ENCODE measurements at regions not wholly inside any gene's neighbourhood (a gene's known extent, or its start where the extent isn't known, plus 50 kb on each side); places are given as distances from the start of the nearest gene placed in this dataset.

DNA sequence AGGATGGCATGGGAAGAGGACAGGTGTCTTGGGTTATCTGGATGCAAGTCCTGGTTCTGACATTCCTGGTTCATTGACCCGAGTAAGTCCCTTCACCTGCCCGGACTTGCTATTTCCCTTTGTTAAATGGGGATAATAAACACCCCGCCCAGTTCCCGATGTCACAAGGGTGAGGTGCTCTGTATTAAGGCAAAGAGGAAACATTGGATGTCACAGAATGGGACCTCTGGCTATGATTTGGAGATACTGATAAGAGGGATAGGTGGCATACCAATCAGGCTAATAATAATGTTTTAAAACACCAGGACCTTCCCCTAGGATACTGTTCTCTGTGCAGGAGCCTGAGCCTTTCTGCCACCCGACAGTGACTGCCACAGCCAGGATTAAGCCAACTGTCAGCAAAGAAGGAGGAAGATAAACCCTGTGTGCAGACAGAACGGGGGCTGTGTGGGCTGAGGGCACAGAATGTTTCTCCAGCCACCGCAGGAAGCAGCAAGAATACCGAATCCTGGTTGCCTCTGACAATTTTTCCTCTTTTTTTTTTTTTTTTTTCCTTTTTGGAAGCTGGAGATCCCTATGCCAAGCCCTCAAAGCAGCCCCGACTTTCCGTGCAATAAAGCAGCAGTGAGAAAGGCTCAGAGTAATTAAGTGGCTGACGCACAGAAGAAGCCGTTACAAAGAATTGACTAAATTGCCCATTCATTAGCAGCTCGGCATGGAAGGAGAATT, 336.6 kb downstream of the SMAD2 start:
- DNase-seq = no peak

DNA sequence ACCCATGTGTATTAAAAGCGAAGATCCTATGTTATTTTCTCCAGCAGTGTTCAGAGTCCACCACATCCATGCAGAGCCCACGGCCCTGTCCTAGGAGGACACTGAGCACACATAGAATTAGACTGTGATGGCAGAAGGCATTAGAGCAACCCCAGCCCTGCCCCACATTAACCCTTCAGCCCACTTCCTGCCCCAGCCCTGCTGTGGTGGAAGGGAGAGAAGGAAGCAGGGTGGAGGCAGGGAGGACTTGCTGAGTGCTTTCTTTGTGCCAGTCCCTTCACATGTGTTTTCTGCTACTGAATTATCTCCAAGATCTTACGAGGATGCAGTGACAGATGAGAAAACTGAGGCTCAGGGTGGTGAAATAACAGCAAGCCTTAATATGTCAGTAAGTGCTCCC, 339.0 kb downstream of the SMAD2 start:
- DNase-seq = no peak

DNA sequence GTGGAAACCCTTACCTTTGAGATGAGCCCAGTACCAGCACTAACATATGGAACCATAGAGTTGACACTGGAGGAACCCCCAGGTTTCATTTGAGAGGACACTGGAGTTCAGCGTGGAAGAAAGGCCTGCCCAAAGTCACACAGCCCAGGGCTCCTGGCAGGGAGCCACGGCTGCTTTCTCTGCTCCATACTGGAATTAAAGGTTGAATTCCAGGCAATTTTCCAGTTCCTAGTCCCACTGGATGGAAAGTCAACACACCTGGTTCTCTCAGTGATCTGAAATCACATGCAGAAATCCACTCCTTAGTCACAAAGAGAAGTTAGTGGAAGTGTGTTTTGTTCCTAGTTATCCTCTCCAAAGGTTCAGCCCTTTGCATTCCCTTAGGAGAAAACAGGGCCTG, 336.1 kb upstream of the SKOR2 start:
- no peak for DNase-seq

DNA sequence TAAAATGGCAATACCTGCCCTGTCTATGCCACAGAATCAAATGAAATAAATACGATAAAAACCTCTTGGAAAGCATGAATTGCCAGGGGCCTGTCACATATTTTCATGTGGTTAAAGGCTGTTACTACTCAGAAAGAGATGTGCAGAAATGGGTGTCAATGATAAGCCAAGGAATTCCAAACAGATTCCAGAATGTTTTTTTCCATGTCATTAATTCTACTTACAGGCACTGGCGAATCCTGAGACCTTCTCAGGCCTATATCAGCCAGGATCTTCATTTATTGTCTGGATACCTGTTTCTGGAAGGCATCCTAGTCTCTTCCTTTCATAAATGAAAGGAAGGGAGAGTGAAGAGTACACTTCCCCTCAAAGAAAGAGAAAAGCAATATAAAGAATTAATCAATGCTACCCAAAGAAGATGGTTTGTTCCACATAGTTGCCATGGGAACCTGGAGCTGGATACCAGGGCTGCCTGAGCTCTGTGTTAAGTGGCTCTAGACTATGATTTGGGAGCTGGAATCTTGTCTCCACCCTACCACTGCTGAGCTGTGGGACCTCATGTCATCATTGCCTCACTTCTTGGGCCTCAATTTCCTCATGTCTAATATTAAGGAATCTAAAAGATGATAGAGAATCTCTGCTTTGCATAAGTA, 335.1 kb upstream of the SKOR2 start:
- no peak for DNase-seq

DNA sequence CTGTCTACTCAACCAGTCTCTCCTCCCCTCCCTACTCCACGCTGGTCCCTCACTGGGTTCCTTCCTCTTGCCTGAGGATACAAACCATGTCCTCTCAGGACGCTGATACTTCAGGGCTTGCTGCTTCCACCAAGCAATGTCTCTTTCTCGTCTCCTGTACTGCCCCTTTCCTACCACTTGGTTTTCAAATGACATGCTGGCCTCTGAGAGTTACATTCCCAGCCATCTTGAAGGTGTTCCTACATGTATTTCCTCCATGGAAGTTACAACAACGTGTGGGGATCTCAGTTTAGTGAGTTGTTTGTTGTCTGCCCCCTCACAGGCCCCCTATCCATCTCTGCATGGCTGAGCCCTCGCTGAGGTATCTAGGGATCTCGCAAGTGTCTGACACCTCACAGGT, 334.5 kb upstream of the SKOR2 start:
- DNase-seq = no peak

DNA sequence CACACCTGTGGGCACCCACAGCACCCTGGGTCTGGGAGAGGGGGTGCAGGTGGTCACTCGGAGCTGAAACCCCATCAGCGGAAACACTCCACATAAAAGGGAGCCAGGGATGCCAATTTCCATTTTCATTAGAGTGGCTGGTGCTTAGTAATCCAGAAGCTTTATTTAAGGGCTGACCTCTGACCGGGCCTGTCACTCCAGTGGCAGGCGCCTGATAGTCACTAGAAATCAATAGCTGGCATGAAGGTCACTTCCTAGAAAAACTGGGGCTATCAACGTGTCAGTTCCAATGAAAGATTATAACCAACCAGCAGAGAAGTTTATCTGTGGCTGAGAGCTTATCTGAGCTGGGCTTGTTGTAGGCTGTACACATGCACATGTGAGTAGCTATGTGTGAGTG, 333.7 kb upstream of the SKOR2 start:
- no peak for DNase-seq

DNA sequence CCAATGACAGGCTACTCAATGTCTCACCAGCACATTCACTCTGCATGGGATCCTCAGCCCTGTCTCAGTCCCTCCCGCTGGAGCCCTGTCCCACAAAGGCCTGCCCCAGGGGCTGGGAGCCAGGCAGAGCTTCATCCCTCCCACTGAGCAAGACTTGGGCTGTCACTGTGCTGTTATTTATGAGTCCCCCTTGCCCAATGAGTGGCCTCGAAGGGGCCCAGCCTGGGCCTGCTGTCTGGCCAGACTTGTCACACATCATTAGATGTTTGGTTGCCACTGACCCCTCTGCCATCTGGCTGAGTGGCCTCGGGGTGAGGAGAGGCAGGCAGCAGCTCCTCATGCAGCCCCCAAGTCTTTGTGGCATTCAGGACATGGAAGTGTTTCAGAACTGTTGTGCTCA, 330.6 kb upstream of the SKOR2 start:
- DNase-seq = no peak

DNA sequence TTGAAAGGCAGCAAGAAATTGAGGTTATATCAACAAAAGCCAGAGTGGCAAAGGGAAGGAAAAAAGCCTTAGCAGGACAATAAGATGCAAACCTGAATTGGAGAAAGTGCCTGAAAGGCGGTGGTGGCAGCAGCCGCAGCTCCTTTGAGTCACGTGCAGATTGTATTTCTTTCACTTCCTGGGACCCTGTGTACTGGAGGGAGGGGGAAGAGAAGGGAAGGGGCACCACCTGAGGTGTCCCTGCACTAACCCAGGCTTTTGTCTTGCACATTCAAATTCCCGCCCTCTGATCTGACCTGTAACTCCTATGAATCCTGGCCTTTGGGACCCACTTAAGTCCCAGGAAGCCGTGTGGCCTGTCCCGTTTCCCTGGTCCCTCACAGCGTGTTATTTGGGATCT, 326.1 kb upstream of the SKOR2 start:
- no peak for DNase-seq

DNA sequence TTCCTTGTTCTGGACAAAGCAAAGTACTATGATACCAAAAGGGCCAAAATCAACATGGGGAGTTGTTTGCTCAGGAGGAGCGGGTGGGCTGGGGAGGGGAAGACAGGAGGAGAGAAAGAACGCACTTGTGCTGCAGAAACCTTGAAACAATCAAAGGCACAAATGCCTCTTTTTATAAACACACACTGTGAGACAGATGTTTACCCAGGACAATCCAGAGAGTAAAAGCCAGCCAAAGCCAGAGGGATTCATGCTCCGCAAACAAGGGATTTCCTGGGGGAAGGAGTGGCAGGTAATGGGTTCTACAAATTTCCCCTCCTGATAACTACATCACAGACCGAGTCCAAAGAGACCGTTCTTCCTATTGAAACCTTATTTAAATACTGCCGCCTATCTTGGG, 323.5 kb upstream of the SKOR2 start:
- DNase-seq = no peak

DNA sequence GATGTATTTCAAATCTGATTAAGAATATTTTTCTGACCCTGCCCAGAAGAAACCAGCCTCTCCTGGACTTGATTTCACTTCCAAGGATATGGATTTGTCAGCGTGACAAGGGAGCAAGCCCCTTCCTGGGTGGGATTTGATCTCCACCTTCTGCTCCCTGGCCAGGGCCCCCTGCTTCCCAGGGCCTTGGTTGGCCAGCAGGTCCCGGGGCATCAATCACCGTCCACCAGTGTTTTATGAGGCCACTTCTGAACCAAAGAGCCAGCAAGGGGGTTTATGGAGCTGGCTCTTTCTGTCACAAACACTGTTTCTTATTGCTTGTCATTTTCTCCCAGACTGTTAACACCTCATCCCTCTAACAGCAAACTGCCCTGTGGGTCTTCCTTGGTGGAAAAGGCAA, 320.5 kb upstream of the SKOR2 start:
- no peak for DNase-seq

DNA sequence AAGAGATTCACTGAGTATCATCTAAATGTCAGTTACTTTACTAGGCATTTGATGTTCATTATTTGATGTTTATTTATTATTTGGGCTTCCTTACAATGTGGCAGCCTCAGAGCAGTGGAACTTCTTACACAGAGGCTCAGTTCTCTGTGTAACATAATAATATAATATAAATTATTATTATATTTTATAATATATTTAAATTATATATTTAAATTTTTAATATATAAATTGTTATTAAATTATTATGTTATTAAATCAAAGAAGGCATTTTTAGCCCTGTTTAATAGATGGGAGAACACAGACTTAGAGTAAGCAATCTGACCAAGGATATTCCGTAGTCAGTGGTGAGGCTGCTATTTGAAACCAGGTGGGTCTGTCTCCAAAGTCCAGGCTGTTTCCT, 315.3 kb upstream of the SKOR2 start:
- DNase-seq = no peak

DNA sequence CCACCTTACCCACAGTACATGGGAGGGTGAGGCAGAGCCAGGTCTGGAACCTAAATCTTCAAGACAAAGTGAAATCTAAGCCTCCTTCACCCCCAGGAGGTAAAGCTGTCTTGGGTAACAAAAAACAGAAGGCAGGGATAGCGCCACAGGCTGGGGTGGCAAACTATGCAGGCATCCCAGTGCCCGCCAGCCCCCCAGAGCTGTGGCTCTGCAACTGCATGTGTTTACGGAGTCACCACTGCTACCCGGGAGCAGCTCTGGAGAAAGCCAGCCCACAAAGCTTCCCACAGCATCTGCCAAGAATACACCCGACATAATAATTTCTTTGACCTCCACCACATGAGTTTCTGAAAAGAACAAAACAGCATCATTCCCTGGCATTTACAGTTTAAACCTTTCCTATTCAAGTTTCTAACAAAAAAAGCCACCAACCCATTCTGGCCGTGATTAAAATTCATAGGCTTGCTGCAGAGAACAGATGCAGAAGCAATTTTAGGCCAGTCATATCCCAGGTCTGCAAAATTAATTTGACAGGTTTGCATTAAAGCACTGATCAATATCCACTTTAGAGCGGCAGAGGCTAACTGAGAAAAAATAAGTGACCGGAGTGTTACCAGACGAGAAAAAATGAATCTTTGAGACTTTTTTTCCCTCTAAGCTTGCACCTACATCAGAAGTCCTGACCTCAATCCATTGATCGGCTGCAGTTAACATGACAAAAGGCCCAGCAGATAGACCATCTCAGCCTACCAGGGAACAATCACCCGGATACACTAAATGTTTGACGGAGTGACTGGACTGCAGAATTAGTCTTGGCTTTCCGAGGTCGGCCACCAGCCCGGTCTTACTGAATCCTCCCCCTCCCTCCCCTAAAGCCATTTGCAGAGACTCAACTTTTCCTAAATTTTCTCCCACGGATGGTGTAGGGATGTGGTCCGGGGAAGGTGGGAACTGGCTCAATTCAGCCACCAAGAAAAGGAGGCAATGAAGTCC, 309.6 kb upstream of the SKOR2 start:
- no peak for DNase-seq

DNA sequence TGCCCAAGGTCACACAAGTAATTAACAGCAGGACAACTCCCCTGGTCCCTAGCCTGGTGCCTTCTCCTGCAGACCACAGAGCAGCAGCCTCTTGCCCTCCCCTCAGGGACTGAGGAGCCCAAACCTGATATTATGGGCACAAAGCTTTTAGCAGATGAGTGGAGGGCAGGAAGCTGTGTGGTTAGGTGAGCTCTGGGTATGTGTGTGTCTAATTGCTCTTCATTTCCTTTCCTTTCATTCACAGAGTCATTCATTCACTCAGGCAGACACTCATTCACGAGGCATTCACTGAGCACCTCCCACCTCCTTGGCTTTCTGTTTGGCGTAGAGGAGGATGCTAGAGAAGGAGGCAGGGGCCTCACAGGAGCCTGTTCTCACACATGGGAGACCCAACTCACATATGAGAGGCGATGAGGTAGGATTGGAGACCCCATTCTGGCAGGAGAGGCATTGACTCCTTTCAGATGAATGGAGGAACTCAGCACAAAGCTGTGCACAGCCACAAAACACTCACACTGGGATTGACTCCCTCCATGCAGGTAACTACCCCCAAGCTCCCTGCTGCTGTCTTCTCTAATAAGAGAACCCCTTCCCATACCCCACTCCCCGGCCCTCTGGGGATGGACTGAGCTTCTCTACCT, 306.8 kb upstream of the SKOR2 start:
- no peak for DNase-seq

DNA sequence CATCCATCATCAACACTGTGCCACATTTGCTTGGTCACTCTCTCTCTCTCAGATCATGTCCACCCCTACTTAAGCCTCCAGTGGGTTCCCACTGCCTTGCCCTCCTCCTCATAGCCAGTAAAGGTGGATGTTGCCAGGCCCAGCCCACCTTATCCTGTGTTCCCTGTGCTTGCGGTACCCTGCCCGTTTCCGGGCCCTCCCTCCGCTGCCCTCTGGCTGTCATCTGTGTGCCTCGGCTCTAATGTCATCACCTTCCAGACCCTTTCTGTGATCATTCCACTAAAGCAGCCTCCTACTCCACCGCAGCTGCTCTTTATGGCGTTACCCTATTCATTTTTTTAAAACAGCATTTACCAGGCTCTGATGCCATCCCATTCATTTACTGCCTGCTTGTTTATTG, 305.7 kb upstream of the SKOR2 start:
- no peak for DNase-seq

DNA sequence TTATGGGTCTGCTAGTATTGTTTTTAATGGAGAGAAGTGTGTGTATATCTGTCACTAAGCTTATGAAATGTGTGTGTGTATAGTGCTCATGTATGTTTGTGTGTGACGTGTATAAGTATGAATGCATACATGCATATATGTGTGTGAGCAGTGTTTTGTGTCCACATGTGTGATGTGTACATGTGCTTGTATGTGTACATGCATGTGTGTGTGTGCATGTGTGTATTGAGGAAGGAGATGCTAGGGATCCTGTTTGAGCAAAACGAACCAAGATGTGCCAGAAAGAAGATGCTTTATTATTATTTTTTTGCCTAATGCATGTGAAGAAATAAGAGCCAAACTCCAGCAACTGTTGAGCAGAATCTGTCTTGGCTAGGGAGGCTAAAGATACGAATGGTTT, 301.3 kb upstream of the SKOR2 start:
- no peak for DNase-seq

DNA sequence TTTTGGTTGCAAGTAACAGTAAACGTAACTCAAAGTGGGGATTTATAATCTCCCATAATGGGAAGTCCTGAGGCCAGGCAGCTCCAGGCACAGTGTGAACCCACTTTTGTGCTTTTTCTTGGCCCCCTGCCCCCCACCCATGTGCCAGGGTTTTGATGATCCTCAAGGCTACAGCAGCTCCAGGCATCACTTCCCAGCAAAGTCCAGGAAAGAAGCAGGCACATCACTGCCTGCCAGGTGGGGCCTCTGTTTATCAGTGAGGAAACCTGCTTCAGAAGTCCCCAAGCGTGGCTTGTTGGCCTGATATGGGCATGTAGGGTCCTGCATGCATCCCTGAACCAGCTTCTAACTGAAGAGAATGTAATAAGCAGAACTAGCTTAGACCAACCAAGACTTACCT, 299.2 kb upstream of the SKOR2 start:
- DNase-seq = no peak

DNA sequence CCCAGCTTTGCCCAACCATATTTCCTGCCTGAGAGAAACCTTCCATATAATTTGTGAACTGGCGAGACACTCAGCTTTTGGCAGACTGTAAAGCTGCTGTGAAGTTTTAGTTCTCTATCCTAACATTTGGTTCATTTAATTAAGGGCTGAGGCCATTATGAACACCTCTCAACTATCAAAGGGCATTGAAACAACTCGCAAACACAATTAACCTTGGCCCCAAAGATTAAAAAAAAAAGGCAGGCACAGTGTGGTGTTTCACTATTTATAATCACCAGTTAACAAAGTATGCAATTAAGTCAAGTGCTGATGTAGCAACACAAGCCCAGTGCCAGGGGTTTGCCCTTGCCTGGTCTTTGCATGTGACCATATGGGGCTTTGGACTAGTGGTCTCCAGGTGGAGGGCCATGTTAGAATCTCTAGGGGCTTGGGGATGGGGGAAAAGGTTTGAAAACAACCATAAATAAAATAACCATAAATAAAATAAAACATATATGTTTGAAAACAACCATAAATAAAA, 297.6 kb upstream of the SKOR2 start:
- no peak for DNase-seq

DNA sequence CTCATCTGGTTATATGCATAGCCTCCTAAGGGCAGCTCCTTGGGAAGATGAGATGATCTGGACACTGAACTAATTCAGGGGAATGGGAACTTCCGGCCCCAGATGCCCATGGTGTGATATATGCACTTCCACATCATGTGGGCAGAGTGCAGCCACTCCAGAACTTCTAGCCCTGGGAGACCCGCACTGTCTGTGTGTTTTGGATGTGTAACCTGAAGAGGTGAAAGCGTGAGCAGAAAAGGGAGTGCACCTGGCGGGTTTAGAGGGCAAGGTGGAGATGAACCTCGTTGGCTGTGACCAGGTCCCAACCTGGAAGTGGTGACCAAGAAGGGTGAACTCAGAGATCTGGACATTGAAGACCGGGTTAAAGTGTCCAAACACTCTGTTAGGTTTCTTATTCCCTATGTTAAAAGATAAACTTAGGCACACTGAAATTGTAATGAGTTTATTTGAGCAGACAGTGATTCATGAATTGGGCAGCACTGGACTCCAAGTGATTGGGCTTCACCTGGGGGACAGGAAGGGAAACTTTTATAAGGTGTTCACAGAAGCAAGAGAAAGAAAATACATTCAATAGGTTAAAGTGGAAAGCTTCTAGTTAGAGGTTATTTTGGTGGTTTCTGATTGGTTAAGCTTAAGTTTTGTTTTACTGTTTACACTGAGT, 296.2 kb upstream of the SKOR2 start:
- DNase-seq = no peak

DNA sequence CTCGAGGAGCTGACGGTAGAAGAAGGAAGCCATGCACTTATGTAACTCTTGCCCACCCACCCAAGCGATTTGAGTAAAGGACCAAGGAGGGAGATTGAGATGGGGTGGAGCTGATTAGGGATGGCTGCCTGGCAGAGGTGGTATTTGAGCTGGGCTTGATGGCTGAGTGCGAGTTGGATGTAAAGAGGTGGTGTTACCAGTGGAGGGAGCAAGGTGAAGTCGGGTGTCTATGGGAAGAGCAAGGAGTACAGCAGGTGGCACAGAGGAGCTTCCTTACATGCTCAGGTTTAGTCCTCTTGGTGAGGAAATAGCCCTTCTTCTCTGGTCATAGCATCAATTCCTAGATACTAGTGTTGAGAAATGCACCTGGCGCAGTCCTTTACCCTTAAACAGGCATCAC, 294.2 kb upstream of the SKOR2 start:
- peak in 1 of 2 experiments; percentile 1 for DNase-seq

DNA sequence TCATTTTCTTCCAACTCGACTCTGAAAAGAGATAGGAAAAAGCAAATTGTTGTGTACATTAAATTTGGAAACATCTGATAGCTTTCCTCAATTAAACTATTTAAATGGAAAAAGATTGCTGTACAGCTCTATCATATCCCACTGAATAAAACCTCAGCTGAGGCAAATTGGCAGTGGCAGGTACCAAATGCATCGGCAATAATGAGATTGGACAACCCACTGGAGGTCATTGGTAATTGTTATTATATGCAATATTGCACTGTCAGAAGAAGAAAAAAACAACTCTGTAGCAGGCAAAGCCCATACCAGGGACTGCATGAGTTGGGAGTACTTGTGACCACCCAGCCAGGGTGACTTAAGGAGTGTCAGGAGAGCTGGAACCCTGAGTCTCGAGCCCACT, 291.6 kb upstream of the SKOR2 start:
- DNase-seq = no peak

DNA sequence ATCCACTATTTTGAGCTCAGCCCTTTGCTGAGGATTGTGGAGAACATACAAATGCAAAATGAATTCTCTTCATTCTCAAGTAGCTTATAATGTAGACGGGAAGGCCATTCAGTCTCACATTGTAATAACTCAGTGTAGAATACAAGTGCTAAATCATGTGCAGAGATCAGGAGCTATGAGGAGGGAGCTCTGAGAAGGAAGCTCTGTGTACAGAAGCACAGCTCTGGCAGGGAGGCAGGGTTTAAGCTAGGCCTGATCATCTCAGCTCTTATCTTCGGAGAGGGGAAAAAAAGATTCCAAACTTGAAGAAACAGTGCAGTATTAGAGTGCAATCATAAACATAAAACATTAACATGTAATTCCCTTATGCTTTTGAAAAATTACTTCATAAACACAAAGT, 291.1 kb upstream of the SKOR2 start:
- DNase-seq = no peak

DNA sequence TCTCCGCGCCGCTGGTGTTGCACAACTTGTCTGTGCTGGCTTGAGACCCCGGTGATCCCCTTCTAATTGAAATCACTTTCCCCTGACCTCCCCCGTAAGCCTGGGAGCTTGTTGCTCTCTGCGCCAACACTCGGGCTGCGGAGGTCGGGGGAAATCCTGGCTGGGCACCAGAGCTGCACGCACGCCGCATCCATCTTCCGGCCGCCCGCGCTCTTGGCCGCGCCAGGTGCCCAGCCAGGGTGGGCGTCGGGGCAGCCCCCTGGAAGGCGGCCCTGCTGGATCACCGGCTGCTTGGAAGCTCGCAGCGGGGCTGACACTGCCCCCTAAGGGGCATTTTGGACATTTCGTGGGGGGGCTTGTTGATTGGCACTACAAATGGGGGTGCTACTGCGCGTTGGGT, 280.3 kb upstream of the SKOR2 start:
- no peak for DNase-seq

DNA sequence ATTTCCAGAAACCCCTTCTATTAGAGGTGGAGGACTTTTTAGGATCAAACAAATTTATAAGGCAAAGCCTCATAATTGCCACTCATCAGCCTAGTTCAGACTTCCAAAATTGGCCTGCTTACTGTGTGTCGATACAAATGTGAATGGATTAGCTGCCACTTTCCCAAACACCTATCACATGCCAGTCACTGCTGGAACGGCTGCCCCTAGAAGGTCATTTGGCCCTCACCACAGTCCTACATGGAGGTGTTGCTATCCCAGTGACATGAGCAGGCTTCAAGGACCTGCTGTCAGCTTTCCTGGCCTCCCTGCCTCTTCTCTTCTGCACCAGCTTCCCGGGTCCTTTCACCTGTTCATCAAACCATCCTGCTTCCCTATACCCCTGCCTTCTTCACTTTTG, 279.2 kb upstream of the SKOR2 start:
- DNase-seq = no peak

All from NCI-H526 (cell line).